Testis (tissue), 2 donors: ENCODE measurements at regions not wholly inside any gene's neighbourhood (a gene's known extent, or its start where the extent isn't known, plus 50 kb on each side); places are given as distances from the start of the nearest gene placed in this dataset.

Source experiments
- CTCF ChIP-seq, 3 experiments: fragments of 450-650 bp in 2 of 3; fragments of 200-600 bp in 1 of 3; sonication (generic) in 1 of 3; IDR thresholded peaks; one replicate each; pipeline ENCODE4 v1.5.1; 2016 to 2019; ENCODE audit warnings: antibody characterized with exemption in 3 of 3, mild to moderate bottlenecking in 2 of 3, moderate library complexity in 1 of 3
- POLR2A ChIP-seq: fragments of 450-650 bp; IDR thresholded peaks from one replicate; pipeline ENCODE4 v1.6.1; 2017; ENCODE audit warnings: antibody characterized with exemption, mild to moderate bottlenecking, moderate library complexity

GRCh38 chr17:70510288-70510687 lies 341.0 kb downstream of the KCNJ2 start:
- TF ChIP-seq CTCF (IDR thresholded peaks at IDR 0.05) (no peak), POLR2A (no peak)
